Mammary epithelial cell (primary cell): ENCODE measurements at regions not wholly inside any gene's neighbourhood (a gene's known extent, or its start where the extent isn't known, plus 50 kb on each side); places are given as distances from the start of the nearest gene placed in this dataset.
"Not testable (repeated sequence)": the region's sequence is repeated elsewhere in the genome, so short reads cannot be mapped to it uniquely, and the experiment has no call there.

ENCODE experiments used
- CTCF ChIP-seq, 2 donors: IDR thresholded peaks in 1 of 2; conservative IDR thresholded peaks in 1 of 2; 2 replicates each; pipeline ENCODE4 v1.5.1; 2011 to 2012; ENCODE audit warnings: inconsistent platforms in 2 of 2, low read length in 2 of 2, mild to moderate bottlenecking in 2 of 2, control low read depth in 1 of 2, low read depth in 1 of 2; ENCODE audit not compliant: insufficient read depth in 1 of 2; ENCODE audit errors: extremely low read depth in 1 of 2
- EZH2 ChIP-seq: IDR thresholded peaks from 2 replicates; pipeline ENCODE4 v1.6.1; 2012; ENCODE audit warnings: low read length, inconsistent platforms, borderline replicate concordance

- TF ChIP-seq CTCF (conservative IDR thresholded peaks at IDR 0.05 in 1 of 2, IDR thresholded peaks at IDR 0.05 in 1 of 2; ENCODE audit: extremely low read depth in 1 of 2, insufficient read depth in 1 of 2, low read depth in 1 of 2, low read length in 2 of 2); EZH2: not testable (repeated sequence)
Measured at GRCh38 chr9:62863319-62863718, 1673.5 kb downstream of the SPATA31A7 start.
